HG03025 (cell line): ENCODE measurements at regions not wholly inside any gene's neighbourhood (a gene's known extent, or its start where the extent isn't known, plus 50 kb on each side); places are given as distances from the start of the nearest gene placed in this dataset.
"Not testable (repeated sequence)": the region's sequence is repeated elsewhere in the genome, so short reads cannot be mapped to it uniquely, and the experiment has no call there.

Experiments
- ATAC-seq: cut with Tn5 transposase; IDR thresholded peaks from one replicate; pipeline ENCODE4 v1.9.1; 2021; ENCODE audit warnings: mild to moderate bottlenecking, moderate library complexity; ENCODE audit not compliant: unreplicated experiment, low FRiP score

- ATAC-seq = no peak
These were observed 202.8 kb downstream of the SREK1 start for GRCh38 chr5:66346869-66347268.

GRCh38 chr5:66348387-66349125 is 204.5 kb downstream of the SREK1 start:
- ATAC-seq = no peak

- no peak for ATAC-seq
These were observed 207.7 kb downstream of the SREK1 start for GRCh38 chr5:66351813-66352212.

- ATAC-seq = no peak
These were observed 209.1 kb downstream of the SREK1 start for GRCh38 chr5:66353186-66353585.

GRCh38 chr5:66354422-66354821 is 210.3 kb downstream of the SREK1 start:
- no peak for ATAC-seq

- ATAC-seq = no peak
These were observed 212.0 kb downstream of the SREK1 start for GRCh38 chr5:66356011-66356565.

GRCh38 chr5:66358741-66359140 is 214.6 kb downstream of the SREK1 start:
- no peak for ATAC-seq

GRCh38 chr5:66361070-66361469 is 217.0 kb downstream of the SREK1 start:
- no peak for ATAC-seq

GRCh38 chr5:66362046-66362445 is 217.9 kb downstream of the SREK1 start:
- ATAC-seq = no peak

GRCh38 chr5:66362687-66363086 is 218.6 kb downstream of the SREK1 start:
- ATAC-seq = no peak

GRCh38 chr5:66363097-66363496 is 219.0 kb downstream of the SREK1 start:
- no peak for ATAC-seq

GRCh38 chr5:66364186-66364585 is 220.1 kb downstream of the SREK1 start:
- no peak for ATAC-seq

- no peak for ATAC-seq
These were observed 221.9 kb downstream of the SREK1 start for GRCh38 chr5:66365981-66366380.

- no peak for ATAC-seq
These were observed 223.9 kb downstream of the SREK1 start for GRCh38 chr5:66367814-66368541.

GRCh38 chr5:66368811-66369210 is 224.7 kb downstream of the SREK1 start:
- no peak for ATAC-seq

GRCh38 chr5:66377747-66378146 is 218.4 kb upstream of the MAST4 start:
- ATAC-seq = no peak

- no peak for ATAC-seq
These were observed 217.8 kb upstream of the MAST4 start for GRCh38 chr5:66378407-66378806.

- ATAC-seq = no peak
These were observed 214.0 kb upstream of the MAST4 start for GRCh38 chr5:66382152-66382551.

GRCh38 chr5:66405145-66405544 is 191.0 kb upstream of the MAST4 start:
- not testable (repeated sequence) for ATAC-seq

GRCh38 chr5:66406761-66407336 is 189.3 kb upstream of the MAST4 start:
- no peak for ATAC-seq

GRCh38 chr5:66407765-66408164 is 188.4 kb upstream of the MAST4 start:
- ATAC-seq = no peak
